Loucy (cell line): ENCODE measurements at regions not wholly inside any gene's neighbourhood (a gene's known extent, or its start where the extent isn't known, plus 50 kb on each side); places are given as distances from the start of the nearest gene placed in this dataset.

Experiments used
- H2AFZ ChIP-seq: fragments of 200-600 bp; sonication (generic); 2 replicates; pipeline ENCODE4 v1.6.0; 2016; ENCODE audit warnings: antibody characterized with exemption, mild to moderate bottlenecking, low read length, moderate library complexity
- H3F3A ChIP-seq: fragments of 200-600 bp; 2 replicates; pipeline ENCODE4 v1.6.0; 2016; ENCODE audit warnings: antibody characterized with exemption, low read depth, mild to moderate bottlenecking
- H3K27me3 ChIP-seq: fragments of 200-600 bp; sonication (generic); 2 replicates; pipeline ENCODE4 v1.6.1; 2014; ENCODE audit warnings: low read length, mild to moderate bottlenecking; ENCODE audit not compliant: insufficient read depth, poor library complexity, severe bottlenecking
- H3K36me3 ChIP-seq: fragments of 200-600 bp; sonication (generic); 2 replicates; pipeline ENCODE4 v1.6.1; 2016; ENCODE audit warnings: low read length; ENCODE audit not compliant: insufficient read depth
- H3K4me1 ChIP-seq: fragments of 200-600 bp; sonication (generic); 2 replicates; pipeline ENCODE4 v1.5.1; 2014; ENCODE audit warnings: low read length, mild to moderate bottlenecking; ENCODE audit not compliant: insufficient read depth, poor library complexity, severe bottlenecking
- H3K4me2 ChIP-seq: fragments of 200-600 bp; sonication (generic); 2 replicates; pipeline ENCODE4 v1.6.0; 2014; ENCODE audit warnings: antibody characterized with exemption, low read length, low read depth, mild to moderate bottlenecking; ENCODE audit not compliant: poor library complexity, severe bottlenecking
- H3K4me3 ChIP-seq: fragments of 200-600 bp; sonication (generic); 2 replicates; pipeline ENCODE4 v1.5.1; 2014; ENCODE audit warnings: low read length, mild to moderate bottlenecking, mixed read lengths; ENCODE audit not compliant: poor library complexity, severe bottlenecking
- H3K79me2 ChIP-seq: fragments of 200-600 bp; sonication (generic); 2 replicates; pipeline ENCODE4 v1.6.1; 2014; ENCODE audit warnings: low read length; ENCODE audit not compliant: insufficient read depth
- H3K9ac ChIP-seq: fragments of 200-600 bp; sonication (generic); 2 replicates; pipeline ENCODE4 v1.6.0; 2014; ENCODE audit warnings: mild to moderate bottlenecking, low read depth, low read length, moderate library complexity; ENCODE audit not compliant: poor library complexity, severe bottlenecking
- H3K9me2 ChIP-seq: fragments of 200-600 bp; sonication (generic); replicated peaks from 2 replicates; pipeline ENCODE4 v1.6.1; 2016; ENCODE audit warnings: low read depth, low read length, mixed read lengths
- H3K9me3 ChIP-seq: fragments of 200-600 bp; sonication (generic); 2 replicates; pipeline ENCODE4 v1.6.1; 2014; ENCODE audit warnings: mild to moderate bottlenecking, antibody characterized with exemption, low read length, low read depth; ENCODE audit not compliant: insufficient read depth
- H4K20me1 ChIP-seq: fragments of 200-600 bp; sonication (generic); 2 replicates; pipeline ENCODE4 v1.6.0; 2014; ENCODE audit warnings: antibody characterized with exemption, low read length, mild to moderate bottlenecking; ENCODE audit not compliant: insufficient read depth, poor library complexity, severe bottlenecking
- CTCF ChIP-seq: fragments of 200-600 bp; sonication (generic); conservative IDR thresholded peaks from 2 replicates; pipeline ENCODE4 v1.5.1; 2014; ENCODE audit warnings: mild to moderate bottlenecking, antibody characterized with exemption, low read length
- EZH2phosphoT487 ChIP-seq: fragments of 200-600 bp; IDR thresholded peaks from 2 replicates; pipeline ENCODE4 v1.6.1; 2018; ENCODE audit warnings: antibody characterized with exemption, mild to moderate bottlenecking, moderate library complexity, borderline replicate concordance

DNA sequence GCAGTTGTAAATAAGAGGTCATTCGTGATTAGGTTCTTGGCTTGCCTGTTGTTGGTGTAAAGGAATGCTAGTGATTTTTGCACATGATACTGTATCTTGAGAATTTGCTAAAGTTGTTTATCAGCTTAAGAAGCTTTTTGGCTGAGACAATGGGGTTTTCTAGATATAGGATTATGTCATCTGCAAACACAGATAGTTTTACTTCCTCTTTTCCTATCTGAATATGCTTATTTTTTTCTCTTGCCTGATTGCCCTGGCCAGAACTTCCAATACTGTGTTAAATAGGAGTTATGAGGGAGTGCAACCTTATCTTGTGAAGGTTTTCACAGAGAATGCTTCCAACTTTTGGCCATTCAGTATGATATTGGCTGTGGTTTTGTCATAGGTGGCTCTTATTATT, 576.1 kb upstream of the RGS18 start:
- no peak overlapping the region for H3K9ac ChIP-seq
- H3K4me2 ChIP-seq, result no peak overlapping the region
- TF ChIP-seq EZH2phosphoT487 (no peak), CTCF (no peak)
- no peaks in the 10 kb centered on the region for H3K36me3 ChIP-seq
- no peaks in the 10 kb centered on the region for H3K4me1 ChIP-seq
- H4K20me1 ChIP-seq, result no peaks in the 10 kb centered on the region
- H3K9me2 ChIP-seq, result no peaks in the 10 kb centered on the region
- no peak overlapping the region for H3K4me3 ChIP-seq
- no peaks in the 10 kb centered on the region for H3F3A ChIP-seq
- H3K27me3 ChIP-seq, result no peaks in the 10 kb centered on the region
- H3K9me3 ChIP-seq, result no peaks in the 10 kb centered on the region
- no peak overlapping the region for H2AFZ ChIP-seq
- H3K79me2 ChIP-seq, result no peaks in the 10 kb centered on the region

DNA sequence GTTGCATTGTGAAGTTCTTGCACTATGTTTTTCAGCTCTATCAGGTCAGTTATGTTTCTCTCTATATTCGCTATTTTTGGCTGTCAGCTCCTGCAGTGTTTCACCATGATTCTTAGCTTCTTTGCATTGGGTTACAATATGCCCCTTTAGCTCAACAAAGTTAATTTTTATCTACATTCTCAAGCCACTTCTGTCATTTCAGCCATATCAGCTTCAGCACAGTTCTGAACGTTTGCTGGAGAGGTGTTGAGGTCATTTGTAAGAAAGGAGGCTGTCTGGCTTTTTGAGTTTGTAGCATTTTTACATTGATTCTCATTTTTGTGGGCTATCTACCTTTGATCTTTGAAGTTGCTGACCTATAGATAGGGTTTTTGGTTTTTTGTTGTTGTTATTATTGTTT, 573.2 kb upstream of the RGS18 start:
- H3K4me2 ChIP-seq, result no peak overlapping the region
- H3K9ac ChIP-seq, result no peak overlapping the region
- no peak overlapping the region for H2AFZ ChIP-seq
- no peak for TF ChIP-seq CTCF
- no peak for TF ChIP-seq EZH2phosphoT487
- H3K9me3 ChIP-seq, result no peaks in the 10 kb centered on the region
- H3K27me3 ChIP-seq, result no peaks in the 10 kb centered on the region
- no peaks in the 10 kb centered on the region for H3K9me2 ChIP-seq
- H3K4me1 ChIP-seq, result no peaks in the 10 kb centered on the region
- no peak overlapping the region for H3K4me3 ChIP-seq
- H3K79me2 ChIP-seq, result no peaks in the 10 kb centered on the region
- no peaks in the 10 kb centered on the region for H3K36me3 ChIP-seq
- no peaks in the 10 kb centered on the region for H3F3A ChIP-seq
- H4K20me1 ChIP-seq, result no peaks in the 10 kb centered on the region

DNA sequence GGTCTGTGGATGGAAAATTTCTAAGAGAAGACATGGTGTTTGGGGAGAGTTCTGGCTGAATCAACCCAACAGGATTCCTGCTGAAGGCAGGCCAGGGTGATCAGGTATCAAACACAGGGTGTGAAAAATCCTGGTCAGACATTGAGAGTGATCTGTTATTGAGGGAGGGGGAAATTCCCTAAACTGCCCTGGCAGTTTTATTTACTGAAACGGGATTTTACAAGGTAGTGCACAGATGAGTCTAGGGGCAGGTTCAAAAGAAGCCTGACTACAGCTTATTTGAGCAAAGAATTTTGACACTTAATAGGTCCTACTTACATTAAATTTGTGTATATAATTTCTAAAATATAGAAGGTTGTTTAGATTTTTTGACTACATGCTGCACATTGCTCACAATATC, 569.4 kb upstream of the RGS18 start:
- Histone ChIP-seq H3K4me2 (no peak overlapping the region), H3K4me1 (no peaks in the 10 kb centered on the region), H3K36me3 (no peaks in the 10 kb centered on the region), H2AFZ (no peak overlapping the region), H3K9me2 (no peaks in the 10 kb centered on the region), H3F3A (no peaks in the 10 kb centered on the region), H3K27me3 (no peaks in the 10 kb centered on the region), H3K4me3 (no peak overlapping the region), H4K20me1 (no peaks in the 10 kb centered on the region), H3K9me3 (no peaks in the 10 kb centered on the region), H3K79me2 (no peaks in the 10 kb centered on the region), H3K9ac (no peak overlapping the region)
- TF ChIP-seq EZH2phosphoT487 (no peak), CTCF (no peak)
